WTC11 (cell line): ENCODE measurements at regions not wholly inside any gene's neighbourhood (a gene's known extent, or its start where the extent isn't known, plus 50 kb on each side); places are given as distances from the start of the nearest gene placed in this dataset.

ENCODE experiments used
- ATAC-seq: fragments of 200-7000 bp; cut with Tn5 transposase; 2 replicates; pipeline ENCODE4 v1.10.0; 2021; ENCODE audit warnings: mild to moderate bottlenecking, moderate library complexity
- CTCF ChIA-PET: fragments of 300-600 bp; sonication (Branson Sonifier 250); formaldehyde crosslinking; loops from one replicate; lab custom pipeline; 2021; ENCODE audit warnings: antibody characterized with exemption; lab: Charles Lee
- POLR2A ChIA-PET: fragments of 350-600 bp; sonication (Branson Sonifier 250); formaldehyde crosslinking; loops from one replicate; lab custom pipeline; 2021; ENCODE audit warnings: antibody characterized with exemption; lab: Charles Lee
- DNase-seq: peaks from one replicate; pipeline ENCODE4 v3.0.0; 2021; ENCODE audit warnings: low spot score
- H3K27ac Mint-ChIP-seq: 2 replicates; pipeline ENCODE4 v1.8.0; 2021; ENCODE audit warnings: mixed read lengths
- H3K27me3 Mint-ChIP-seq: 2 replicates; pipeline ENCODE4 v1.8.0; 2021; ENCODE audit warnings: low read depth, mild to moderate bottlenecking, moderate library complexity, mixed read lengths
- H3K36me3 Mint-ChIP-seq: 2 replicates; pipeline ENCODE4 v1.8.0; 2021; ENCODE audit warnings: mixed read lengths
- H3K4me1 Mint-ChIP-seq: 2 replicates; pipeline ENCODE4 v1.8.0; 2022; ENCODE audit warnings: mixed read lengths
- H3K4me3 Mint-ChIP-seq: 2 replicates; pipeline ENCODE4 v1.8.0; 2021; ENCODE audit warnings: mild to moderate bottlenecking, moderate library complexity, mixed read lengths
- H3K9me3 Mint-ChIP-seq: 2 replicates; pipeline ENCODE4 v1.8.0; 2021; ENCODE audit warnings: mixed read lengths
- E2F1 ChIP-seq: sonication (generic); formaldehyde crosslinking; IDR thresholded peaks from 2 replicates; pipeline ENCODE4 v1.8.0; 2022; ENCODE audit warnings: mild to moderate bottlenecking, missing genetic modification reagents
- ESRRA ChIP-seq: sonication (generic); formaldehyde crosslinking; IDR thresholded peaks from 2 replicates; pipeline ENCODE4 v1.8.1; 2022; ENCODE audit warnings: mild to moderate bottlenecking, missing genetic modification reagents, borderline replicate concordance
- ETV6 ChIP-seq: sonication (generic); formaldehyde crosslinking; IDR thresholded peaks from 2 replicates; pipeline ENCODE4 v1.8.1; 2022; ENCODE audit warnings: mild to moderate bottlenecking, missing genetic modification reagents
- FOXK1 ChIP-seq: sonication (generic); formaldehyde crosslinking; IDR thresholded peaks from 2 replicates; pipeline ENCODE4 v1.8.0; 2022; ENCODE audit warnings: mild to moderate bottlenecking, moderate library complexity, missing genetic modification reagents
- IRF1 ChIP-seq: sonication (generic); formaldehyde crosslinking; IDR thresholded peaks from 2 replicates; pipeline ENCODE4 v1.8.0; 2023; ENCODE audit warnings: missing genetic modification reagents
- NR1H2 ChIP-seq: sonication (generic); formaldehyde crosslinking; IDR thresholded peaks from 2 replicates; pipeline ENCODE4 v1.9.0; 2021; ENCODE audit warnings: mild to moderate bottlenecking, moderate library complexity, missing genetic modification reagents
- OVOL2 ChIP-seq: fragments of 250-450 bp; sonication (Bioruptor Pico); IDR thresholded peaks from 2 replicates; pipeline ENCODE4 v1.9.0; 2021; ENCODE audit warnings: mild to moderate bottlenecking, borderline replicate concordance
- SOX15 ChIP-seq: fragments of 250-450 bp; sonication (Bioruptor Pico); IDR thresholded peaks from 2 replicates; pipeline ENCODE4 v1.9.0; 2021; ENCODE audit warnings: mild to moderate bottlenecking
- TEAD1 ChIP-seq: sonication (generic); formaldehyde crosslinking; IDR thresholded peaks from 2 replicates; pipeline ENCODE4 v1.8.0; 2022; ENCODE audit warnings: mild to moderate bottlenecking, missing genetic modification reagents
- USF1 ChIP-seq: sonication (generic); formaldehyde crosslinking; IDR thresholded peaks from 2 replicates; pipeline ENCODE4 v1.8.0; 2022; ENCODE audit warnings: mild to moderate bottlenecking, missing genetic modification reagents
- ZNF138 ChIP-seq: sonication (generic); formaldehyde crosslinking; conservative IDR thresholded peaks from 2 replicates; pipeline ENCODE4 v1.8.1; 2022; ENCODE audit warnings: mild to moderate bottlenecking, moderate library complexity, missing genetic modification reagents
- ZNF219 ChIP-seq: sonication (generic); formaldehyde crosslinking; IDR thresholded peaks from 2 replicates; pipeline ENCODE4 v1.8.0; 2023; ENCODE audit warnings: missing genetic modification reagents, mild to moderate bottlenecking, borderline replicate concordance
- ZNF396 ChIP-seq: fragments of 250-450 bp; sonication (Bioruptor Pico); IDR thresholded peaks from 2 replicates; pipeline ENCODE4 v1.8.0; 2021; ENCODE audit warnings: mild to moderate bottlenecking, moderate library complexity, borderline replicate concordance
- ZNF671 ChIP-seq: fragments of 250-450 bp; sonication (Bioruptor Pico); IDR thresholded peaks from 2 replicates; pipeline ENCODE4 v1.8.0; 2021; ENCODE audit warnings: mild to moderate bottlenecking
- TF ChIP-seq, protein P1 (sequence below): sonication (generic); formaldehyde crosslinking; IDR thresholded peaks from 2 replicates; pipeline ENCODE4 v1.8.1; 2022; ENCODE audit warnings: mild to moderate bottlenecking, missing genetic modification reagents, moderate library complexity, borderline replicate concordance
- TF ChIP-seq, protein P2 (sequence below): fragments of 250-450 bp; sonication (Bioruptor Pico); IDR thresholded peaks from 2 replicates; pipeline ENCODE4 v2.1.2; 2022; ENCODE audit warnings: mild to moderate bottlenecking, moderate library complexity
- TF ChIP-seq, protein P3 (sequence below): sonication (generic); formaldehyde crosslinking; IDR thresholded peaks from 2 replicates; pipeline ENCODE4 v1.8.0; 2022; ENCODE audit warnings: missing genetic modification reagents

GRCh38 chr9:105072476-105072875 lies 144.5 kb upstream of the ABCA1 start:
- ChIA-PET POLR2A (no interaction called here), CTCF (no interaction called here)
- ATAC-seq: no peak
- H3K27me3 Mint-ChIP-seq: no peaks in the 10 kb centered on the region; the same call in 1 of the 2 replicates
- no peak overlapping the region for H3K27ac Mint-ChIP-seq
- no peak for TF ChIP-seq ZNF671 (CRISPR knock-in tag)
- TF ChIP-seq OVOL2 (CRISPR knock-in tag): no peak
- no peak for TF ChIP-seq ESRRA (CRISPR knock-in tag)
- TF ChIP-seq, all 79 proteins: peak for 0
- Mint-ChIP-seq H3K4me1 (no peaks in the 10 kb centered on the region), H3K36me3 (0 out of 2 replicates have a peak, but pooled peaks cover 2% of the 10 kb centered on the region), H3K4me3 (no peak overlapping the region), H3K9me3 (peaks cover 8% of the 10 kb centered on the region)
- no peak for DNase-seq

- DNase-seq (no peak), ATAC-seq (no peak)
- H3K4me3 Mint-ChIP-seq: no peak overlapping the region
- CTCF ChIA-PET: no interaction called here
- no peak overlapping the region for H3K27ac Mint-ChIP-seq
- H3K4me1 Mint-ChIP-seq: no peaks in the 10 kb centered on the region
- peaks cover 4% of the 10 kb centered on the region; the same call in 1 of the 2 replicates for H3K9me3 Mint-ChIP-seq
- H3K27me3 Mint-ChIP-seq: no peaks in the 10 kb centered on the region; the same call in 1 of the 2 replicates
- POLR2A ChIA-PET: no interaction called here
- TF ChIP-seq ZNF138 (CRISPR knock-in tag): no peak
- TF ChIP-seq, protein P1, sequence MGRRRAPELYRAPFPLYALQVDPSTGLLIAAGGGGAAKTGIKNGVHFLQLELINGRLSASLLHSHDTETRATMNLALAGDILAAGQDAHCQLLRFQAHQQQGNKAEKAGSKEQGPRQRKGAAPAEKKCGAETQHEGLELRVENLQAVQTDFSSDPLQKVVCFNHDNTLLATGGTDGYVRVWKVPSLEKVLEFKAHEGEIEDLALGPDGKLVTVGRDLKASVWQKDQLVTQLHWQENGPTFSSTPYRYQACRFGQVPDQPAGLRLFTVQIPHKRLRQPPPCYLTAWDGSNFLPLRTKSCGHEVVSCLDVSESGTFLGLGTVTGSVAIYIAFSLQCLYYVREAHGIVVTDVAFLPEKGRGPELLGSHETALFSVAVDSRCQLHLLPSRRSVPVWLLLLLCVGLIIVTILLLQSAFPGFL: no peak
- TF ChIP-seq, protein P2, sequence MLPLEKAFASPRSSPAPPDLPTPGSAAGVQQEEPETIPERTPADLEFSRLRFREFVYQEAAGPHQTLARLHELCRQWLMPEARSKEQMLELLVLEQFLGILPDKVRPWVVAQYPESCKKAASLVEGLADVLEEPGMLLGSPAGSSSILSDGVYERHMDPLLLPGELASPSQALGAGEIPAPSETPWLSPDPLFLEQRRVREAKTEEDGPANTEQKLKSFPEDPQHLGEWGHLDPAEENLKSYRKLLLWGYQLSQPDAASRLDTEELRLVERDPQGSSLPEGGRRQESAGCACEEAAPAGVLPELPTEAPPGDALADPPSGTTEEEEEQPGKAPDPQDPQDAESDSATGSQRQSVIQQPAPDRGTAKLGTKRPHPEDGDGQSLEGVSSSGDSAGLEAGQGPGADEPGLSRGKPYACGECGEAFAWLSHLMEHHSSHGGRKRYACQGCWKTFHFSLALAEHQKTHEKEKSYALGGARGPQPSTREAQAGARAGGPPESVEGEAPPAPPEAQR (CRISPR knock-in tag): no peak
- TF ChIP-seq ZNF396 (CRISPR knock-in tag): no peak
- no peak for TF ChIP-seq IRF1 (CRISPR knock-in tag)
- no peak for TF ChIP-seq SOX15 (CRISPR knock-in tag)
- no peak for TF ChIP-seq ZNF219 (CRISPR knock-in tag)
- TF ChIP-seq NR1H2 (CRISPR knock-in tag): no peak
- no peaks in the 10 kb centered on the region for H3K36me3 Mint-ChIP-seq
Observed at GRCh38 chr9:105073147-105073546, 145.2 kb upstream of the ABCA1 start.

GRCh38 chr9:105074491-105074890 lies 146.5 kb upstream of the ABCA1 start:
- H3K9me3 Mint-ChIP-seq: peaks cover 3% of the 10 kb centered on the region; the same call in 1 of the 2 replicates
- no peak for ATAC-seq
- H3K36me3 Mint-ChIP-seq: no peaks in the 10 kb centered on the region
- POLR2A ChIA-PET: no interaction called here
- TF ChIP-seq USF1 (no peak), E2F1 (CRISPR knock-in tag) (no peak), TEAD1 (CRISPR knock-in tag) (no peak), ETV6 (no peak), FOXK1 (CRISPR knock-in tag) (no peak)
- TF ChIP-seq, protein P3, sequence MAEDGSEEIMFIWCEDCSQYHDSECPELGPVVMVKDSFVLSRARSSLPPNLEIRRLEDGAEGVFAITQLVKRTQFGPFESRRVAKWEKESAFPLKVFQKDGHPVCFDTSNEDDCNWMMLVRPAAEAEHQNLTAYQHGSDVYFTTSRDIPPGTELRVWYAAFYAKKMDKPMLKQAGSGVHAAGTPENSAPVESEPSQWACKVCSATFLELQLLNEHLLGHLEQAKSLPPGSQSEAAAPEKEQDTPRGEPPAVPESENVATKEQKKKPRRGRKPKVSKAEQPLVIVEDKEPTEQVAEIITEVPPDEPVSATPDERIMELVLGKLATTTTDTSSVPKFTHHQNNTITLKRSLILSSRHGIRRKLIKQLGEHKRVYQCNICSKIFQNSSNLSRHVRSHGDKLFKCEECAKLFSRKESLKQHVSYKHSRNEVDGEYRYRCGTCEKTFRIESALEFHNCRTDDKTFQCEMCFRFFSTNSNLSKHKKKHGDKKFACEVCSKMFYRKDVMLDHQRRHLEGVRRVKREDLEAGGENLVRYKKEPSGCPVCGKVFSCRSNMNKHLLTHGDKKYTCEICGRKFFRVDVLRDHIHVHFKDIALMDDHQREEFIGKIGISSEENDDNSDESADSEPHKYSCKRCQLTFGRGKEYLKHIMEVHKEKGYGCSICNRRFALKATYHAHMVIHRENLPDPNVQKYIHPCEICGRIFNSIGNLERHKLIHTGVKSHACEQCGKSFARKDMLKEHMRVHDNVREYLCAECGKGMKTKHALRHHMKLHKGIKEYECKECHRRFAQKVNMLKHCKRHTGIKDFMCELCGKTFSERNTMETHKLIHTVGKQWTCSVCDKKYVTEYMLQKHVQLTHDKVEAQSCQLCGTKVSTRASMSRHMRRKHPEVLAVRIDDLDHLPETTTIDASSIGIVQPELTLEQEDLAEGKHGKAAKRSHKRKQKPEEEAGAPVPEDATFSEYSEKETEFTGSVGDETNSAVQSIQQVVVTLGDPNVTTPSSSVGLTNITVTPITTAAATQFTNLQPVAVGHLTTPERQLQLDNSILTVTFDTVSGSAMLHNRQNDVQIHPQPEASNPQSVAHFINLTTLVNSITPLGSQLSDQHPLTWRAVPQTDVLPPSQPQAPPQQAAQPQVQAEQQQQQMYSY (CRISPR knock-in tag): no peak
- TF ChIP-seq, all 79 proteins: peak for 0
- H3K27me3 Mint-ChIP-seq: no peaks in the 10 kb centered on the region; the same call in 1 of the 2 replicates
- CTCF ChIA-PET: no interaction called here
- H3K27ac Mint-ChIP-seq: no peak overlapping the region
- DNase-seq: no peak
- no peaks in the 10 kb centered on the region for H3K4me1 Mint-ChIP-seq
- H3K4me3 Mint-ChIP-seq: no peak overlapping the region
